Ishikawa (cell line): ENCODE measurements at regions not wholly inside any gene's neighbourhood (a gene's known extent, or its start where the extent isn't known, plus 50 kb on each side); places are given as distances from the start of the nearest gene placed in this dataset.

Experiments used
- RAD21 ChIP-seq: IDR thresholded peaks from 2 replicates; pipeline ENCODE4 v1.6.1; 2012; ENCODE audit warnings: low read depth
- TEAD4 ChIP-seq: IDR thresholded peaks from 2 replicates; pipeline ENCODE4 v1.6.1; 2012

GRCh38 chr1:78839704-78840277 lies 166.7 kb downstream of the ADGRL4 start:
- TF ChIP-seq TEAD4 = no peak
- peak; percentile 72 for TF ChIP-seq RAD21
